ENCODE measurements at regions not wholly inside any gene's neighbourhood (a gene's known extent, or its start where the extent isn't known, plus 50 kb on each side); places are given as distances from the start of the nearest gene placed in this dataset.

- TF ChIP-seq CTCF (IDR thresholded peaks at IDR 0.05): no peak
- TF ChIP-seq POLR2A (IDR thresholded peaks at IDR 0.05): no peak
These were observed 330.2 kb upstream of the FMN2 start for GRCh38 chr1:239761509-239761908.
